NCI-H146 treated with DMSO at 0.1 percent for 48 hours (cell line): ENCODE measurements at regions not wholly inside any gene's neighbourhood (a gene's known extent, or its start where the extent isn't known, plus 50 kb on each side); places are given as distances from the start of the nearest gene placed in this dataset.
"Not testable (repeated sequence)": the region's sequence is repeated elsewhere in the genome, so short reads cannot be mapped to it uniquely, and the experiment has no call there.

Experiments
- DNase-seq: peaks from one replicate; lab custom pipeline; 2025; ENCODE audit not compliant: unreplicated experiment; lab: John Stamatoyannopoulos, UW

DNA sequence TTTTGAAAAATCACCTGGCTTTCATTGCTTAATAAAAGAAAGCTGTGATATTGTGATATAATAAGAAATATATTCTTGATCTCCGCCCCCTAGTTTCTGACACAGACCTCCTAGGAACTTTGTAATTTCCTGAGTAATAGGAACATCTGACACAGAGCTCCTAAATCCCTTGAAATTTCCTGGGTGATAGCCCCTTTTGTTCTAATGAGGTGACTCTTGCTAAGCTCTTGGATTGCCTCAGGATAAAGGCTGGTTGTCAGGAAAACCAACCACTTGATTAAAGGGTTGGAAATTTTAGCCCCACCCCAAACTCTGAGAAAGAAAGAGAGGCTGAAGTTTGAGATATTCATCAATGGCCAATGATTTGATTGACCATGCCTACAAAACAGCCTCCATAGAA, 326.4 kb upstream of the KIF2B start:
- DNase-seq, result no peak

DNA sequence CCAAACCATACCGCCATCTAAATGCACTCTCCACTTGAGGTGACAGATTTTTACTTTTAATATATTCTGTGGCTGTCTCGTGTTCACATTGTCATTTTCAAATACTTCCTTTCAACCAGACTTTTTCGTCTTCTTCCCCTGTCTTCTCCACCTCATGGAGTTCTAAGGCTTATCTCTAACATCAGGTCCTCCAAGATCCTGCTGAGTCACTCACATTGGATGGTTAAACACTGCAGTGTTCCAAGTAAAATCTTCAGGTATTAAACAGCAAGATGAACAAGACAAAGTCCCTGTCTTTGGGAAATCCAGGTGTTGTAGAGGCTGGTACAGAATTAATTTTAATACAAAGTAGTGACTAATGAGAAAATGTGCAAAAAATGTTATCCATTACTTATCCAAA, 330.2 kb upstream of the KIF2B start:
- no peak for DNase-seq

DNA sequence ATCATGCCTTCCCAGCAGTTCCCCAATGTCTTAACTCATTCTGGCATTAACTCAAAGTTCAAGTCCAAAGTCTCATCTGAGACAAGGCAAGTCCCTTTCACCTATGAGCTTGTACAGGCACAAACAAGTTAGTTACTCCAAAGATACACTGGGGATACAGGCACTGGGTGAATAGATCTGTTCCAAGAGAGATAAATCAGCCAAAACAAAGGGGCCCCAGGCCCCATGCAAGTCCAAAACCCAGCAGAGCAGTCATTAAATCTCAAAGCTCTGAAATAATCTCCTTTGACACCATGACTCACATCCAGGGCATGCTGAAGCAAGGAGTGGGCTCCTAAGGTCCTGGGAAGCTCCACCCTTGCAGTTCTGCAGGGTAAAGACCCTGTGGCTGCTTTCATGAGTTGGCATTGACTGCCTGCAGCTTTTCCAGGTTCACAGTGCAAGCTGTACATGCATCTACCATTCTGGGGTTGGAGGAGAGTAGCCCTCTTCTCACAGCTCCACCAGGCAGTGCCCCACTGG, 332.2 kb upstream of the KIF2B start:
- DNase-seq, result no peak

DNA sequence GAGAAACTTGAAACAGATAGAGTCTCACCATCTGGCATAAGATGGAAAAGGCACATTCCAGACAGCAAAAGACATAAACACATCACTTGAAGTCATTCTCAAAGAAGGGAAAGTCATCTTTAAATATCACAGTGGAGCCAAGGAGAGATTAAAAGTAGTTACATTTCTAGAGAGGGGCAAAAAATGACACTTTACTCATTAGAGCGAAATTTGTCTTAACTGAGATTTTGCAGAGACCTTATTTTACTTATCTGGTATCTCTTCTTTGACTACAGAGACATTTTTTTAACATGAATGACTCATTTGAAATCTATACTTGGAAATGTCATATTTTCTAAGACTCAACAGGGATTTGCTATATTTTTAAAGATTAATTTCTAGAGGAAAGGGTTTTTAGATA, 339.0 kb upstream of the KIF2B start:
- no peak for DNase-seq

DNA sequence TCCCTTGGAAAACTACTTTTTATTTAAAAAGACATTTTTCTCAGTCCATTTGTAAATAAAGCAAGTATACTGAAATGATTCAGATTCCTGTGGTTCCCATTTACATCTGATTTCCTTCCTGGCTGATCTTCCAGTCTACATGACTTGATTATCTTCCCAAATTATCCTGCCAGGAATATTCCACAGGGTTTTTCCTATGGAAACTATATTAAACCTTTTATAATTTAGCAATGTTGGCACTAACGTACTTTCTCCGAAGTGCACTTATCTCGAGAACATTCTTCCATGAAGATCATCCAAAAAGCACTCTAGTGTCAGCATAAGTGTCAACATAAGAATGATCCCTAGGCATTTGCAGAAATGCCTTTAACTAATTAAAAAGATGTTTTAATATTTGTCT, 347.7 kb upstream of the KIF2B start:
- DNase-seq, result no peak

DNA sequence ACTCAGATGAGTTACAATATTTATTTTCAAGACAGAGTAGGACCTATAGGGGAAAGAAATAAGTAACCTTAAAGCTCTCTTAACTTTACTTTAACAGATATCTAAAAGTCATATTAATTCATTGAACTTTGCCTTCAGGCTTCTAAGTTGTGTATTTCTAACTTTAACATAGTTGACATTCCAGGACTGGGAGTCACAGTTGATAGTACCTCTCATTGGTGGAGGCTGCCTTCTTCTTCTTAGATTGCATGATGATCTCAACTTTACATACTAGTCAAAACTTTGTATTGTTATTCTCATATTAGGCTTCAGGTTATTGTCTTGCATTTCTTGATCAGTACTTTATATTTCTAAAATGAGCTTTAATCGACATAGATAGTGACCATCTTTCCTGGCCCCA, 350.1 kb upstream of the KIF2B start:
- DNase-seq, result no peak

DNA sequence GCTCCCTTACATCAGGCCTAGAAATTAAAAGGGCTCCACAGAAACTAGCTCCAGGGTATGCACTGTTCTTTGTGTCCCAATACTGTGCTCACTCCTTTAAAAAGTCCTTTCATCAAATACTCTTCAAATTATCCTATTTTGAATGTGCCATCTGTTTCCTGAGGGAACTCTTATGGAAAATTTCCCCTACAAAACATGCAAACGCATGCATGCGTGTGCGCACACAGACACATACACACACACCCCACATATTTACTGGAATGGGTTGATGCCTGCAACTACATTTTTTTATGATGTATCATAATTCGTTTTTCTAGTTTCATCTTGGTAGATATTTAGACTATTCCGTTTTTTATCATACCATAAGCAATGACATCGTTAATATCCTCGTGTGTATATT, 351.2 kb upstream of the KIF2B start:
- no peak for DNase-seq

DNA sequence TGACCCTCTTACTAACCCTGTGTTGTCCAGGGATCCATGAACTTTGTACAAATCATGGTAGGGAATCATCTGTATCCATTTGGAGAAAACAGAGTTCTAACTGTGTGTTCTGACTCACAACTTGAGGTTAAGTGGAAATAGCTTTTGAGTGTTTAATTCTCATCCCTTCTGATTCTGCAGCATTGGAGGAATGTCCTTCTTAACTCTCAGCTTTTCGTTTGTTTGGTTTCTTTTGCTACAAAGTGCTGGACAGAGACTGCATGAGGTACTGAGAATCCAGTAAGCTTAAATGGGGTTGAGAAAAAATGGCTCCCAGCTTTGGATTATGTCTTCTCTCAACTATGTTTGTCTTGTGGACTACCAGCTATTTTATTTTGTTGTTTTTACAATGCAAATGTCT, 352.1 kb upstream of the KIF2B start:
- DNase-seq, result no peak

DNA sequence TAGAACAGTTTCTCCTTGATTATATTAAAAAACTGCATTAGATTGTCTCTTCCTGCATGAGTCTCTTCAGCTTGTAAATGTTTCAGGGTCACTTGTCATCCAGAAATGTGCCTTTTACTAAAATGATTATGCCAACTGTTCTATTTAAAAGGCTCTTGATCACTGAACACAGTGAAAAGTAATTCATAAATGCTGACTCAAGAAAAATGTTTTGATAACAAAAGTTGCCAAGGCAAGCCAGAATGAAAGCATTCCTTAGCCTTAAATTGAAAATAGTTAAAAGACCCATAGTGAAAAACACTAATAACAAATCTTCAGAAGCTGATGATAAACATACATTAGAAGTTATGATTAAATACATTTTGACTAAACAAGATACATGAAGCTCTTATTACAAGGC, 356.0 kb upstream of the KIF2B start:
- DNase-seq, result no peak

DNA sequence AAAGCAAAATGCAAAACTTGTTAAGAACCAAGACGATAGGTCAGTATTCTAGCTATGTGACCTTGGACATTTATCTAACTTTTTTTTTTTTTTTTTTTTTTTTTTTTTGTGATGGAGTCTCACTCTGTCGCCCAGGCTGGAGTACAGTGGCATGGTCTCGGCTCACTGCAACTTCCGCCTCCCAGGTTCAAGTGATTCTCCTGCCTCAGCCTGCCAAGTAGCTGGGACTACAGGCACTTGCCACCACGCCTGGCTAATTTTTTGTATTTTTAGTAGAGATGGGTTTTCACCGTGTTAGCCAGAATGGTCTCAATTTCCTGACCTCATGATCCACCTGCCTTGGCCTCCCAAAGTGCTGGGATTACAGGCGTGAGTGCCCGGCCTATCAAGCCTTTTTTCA, 358.3 kb upstream of the KIF2B start:
- DNase-seq, result not testable (repeated sequence)

DNA sequence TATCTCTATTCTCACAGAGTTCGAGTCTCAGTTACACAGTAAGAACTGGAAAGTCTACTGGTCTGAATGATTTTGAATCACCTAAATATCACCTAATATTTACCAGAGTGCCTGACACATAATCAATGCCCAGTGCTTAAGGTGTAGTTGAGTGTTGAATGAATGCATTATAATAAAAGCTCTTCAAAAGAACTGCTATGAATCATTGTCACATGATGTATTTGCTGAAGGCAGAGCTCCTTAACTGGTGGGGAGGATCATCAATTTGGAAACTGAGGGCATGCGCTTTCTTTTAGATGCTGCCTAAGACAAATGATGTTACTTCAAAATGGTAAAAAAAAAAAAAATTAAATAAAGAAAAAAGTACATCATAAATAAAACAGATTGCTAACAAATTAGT, 359.4 kb upstream of the KIF2B start:
- DNase-seq, result no peak

DNA sequence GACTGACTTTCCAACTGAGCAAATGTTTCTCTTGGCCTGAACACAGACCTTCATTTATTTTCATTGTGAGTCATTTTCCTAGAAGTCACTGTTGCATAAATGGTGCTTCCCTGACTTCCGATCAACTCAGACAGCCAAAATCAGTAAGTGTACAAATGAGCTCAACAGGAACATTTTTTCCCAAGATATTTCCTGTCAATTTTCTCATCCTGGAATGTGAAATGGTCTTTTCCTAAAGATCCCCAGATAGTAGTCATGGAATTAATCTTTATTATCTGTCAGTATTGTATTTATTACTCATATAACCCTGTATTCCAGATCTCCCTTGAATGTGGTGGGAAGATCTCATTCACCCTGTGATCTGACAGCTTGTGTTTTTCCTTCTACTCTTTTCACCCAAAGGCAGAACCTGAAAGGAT, 360.3 kb upstream of the KIF2B start:
- no peak for DNase-seq

DNA sequence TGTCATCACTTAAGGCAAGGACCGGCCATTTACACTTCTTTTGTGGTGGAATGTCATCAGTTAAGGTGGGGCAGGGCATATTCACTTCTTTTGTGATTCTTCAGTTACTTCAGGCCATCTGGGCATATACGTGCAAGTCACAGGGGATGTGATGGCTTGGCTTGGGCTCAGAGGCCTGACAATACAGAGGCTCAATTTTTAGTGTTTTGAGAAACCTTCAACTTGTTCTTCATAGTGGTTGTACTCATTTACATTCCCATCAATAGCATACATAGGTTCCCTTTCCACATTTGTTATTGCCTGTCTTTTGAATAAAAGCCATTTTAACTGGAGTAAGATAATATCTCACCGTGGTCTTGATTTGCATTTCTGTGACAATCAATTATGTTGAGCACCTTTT, 366.8 kb upstream of the KIF2B start:
- DNase-seq, result not testable (repeated sequence)

DNA sequence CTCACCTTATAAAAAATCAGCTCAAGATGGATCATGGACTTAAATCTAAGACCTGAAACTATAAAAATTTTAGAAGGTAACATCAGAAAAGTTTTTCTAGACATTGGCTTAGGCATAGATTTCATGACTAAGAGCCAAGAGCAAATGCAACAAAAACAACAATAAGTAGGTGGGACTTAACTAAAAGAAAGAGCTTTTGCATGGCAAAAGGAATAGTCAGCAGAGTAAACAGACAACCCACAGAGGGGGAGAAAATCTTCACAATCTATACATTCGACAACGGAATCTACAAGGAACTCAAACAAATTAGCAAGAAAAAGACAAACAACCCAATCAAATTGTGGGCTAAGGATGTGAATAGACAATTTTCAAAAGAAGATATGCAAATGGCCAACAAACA, 368.4 kb upstream of the KIF2B start:
- no peak for DNase-seq

DNA sequence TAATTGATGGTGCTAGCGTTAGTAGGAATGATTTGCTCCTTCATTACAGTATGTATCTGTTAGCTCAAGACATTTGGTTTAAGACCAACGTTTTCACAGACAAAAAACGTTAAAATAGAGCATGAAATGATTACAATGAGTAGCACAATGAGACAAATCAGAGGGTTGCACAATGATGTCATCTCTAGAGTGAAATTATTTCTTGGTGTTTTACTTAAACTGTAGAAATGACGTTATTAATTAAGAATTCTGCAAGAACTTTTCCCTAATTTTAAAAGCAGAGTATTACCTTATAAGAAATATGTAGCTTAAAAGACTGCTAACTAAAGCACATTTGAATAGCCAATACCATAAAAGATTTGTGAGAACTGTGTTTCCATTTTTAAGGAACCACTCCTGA, 373.4 kb upstream of the KIF2B start:
- DNase-seq, result no peak

DNA sequence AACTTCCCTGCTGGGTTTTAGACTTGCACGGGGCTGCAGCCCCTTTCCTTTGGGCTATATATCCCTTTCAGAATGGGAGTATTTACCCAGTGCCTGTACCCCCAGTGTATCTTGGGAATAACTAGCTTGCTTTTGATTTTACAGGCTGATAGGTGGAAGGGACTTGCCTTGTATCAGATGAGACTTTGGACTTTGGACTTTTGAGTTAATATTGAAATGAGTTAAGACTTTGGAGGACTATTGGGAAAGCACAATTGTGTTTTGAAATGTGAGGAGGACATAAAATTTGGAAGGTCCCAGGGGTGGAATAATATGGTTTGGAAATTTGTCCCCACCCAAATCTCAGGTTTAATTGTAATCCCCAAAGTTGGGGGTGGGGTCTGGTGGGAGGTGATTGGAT, 393.8 kb upstream of the KIF2B start:
- no peak for DNase-seq

DNA sequence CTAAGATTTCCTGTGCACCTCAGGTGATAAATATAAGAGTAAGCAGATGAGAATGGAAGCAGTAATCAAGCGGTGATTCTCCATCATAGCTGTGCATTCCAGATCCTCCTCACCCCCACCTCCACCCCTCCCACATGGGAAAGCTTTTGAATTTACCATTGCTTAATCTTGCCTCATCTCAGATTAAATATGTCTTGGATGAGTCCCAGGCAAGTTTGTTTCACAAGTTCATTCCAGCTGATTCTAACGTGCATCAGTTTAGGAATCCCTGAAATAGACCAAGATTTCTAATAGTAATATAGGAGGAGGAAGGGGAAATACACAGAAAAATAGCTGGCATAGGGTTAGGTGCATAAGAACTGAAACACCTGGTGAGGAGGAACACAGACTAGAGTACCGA, 396.2 kb upstream of the KIF2B start:
- no peak for DNase-seq

DNA sequence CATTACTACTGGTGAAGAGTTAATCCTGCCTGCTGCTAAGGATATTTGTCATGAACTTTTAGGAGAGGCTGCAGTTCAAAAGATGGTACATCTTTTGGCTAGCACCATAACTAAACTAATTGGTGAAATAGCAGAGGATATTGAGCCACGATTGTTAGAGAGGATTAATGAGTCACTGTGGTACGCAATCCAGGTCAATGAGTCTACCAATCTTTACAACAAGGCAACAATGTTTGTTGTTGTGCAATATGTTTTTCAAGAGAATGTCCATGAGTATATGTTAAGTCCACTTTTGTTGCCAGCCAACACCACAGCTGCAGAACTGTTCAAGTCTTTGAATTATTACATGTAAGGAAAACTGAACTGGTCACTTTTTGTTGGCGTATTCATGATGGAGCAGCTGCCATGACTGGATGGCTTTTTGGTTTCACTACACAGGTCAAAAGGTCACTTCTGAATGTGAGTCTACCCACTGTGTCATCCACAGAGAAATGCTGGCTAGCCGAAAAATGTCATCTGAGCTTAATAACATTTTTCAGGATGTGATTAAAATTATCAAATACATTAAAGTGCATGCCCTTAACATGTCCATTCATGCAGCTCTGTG, 402.6 kb upstream of the KIF2B start:
- DNase-seq, result no peak

DNA sequence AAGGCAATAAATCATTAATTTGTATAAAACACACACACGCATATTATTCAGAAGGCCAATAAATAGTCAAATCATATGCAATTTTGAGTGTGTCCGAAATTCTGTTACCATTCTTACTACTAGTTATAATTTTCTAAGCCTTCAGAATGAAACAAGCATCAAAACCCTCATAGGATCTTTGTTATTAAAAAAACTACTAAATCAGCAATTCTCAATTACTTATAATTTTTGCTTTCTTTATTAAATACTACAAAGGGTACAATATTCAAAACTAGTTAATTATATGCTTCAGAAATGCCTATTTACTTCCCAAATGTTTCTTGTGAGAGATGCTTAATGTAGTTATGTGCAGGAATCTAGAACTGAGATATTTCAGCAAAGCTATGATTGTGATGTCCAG, 413.1 kb upstream of the KIF2B start:
- no peak for DNase-seq

DNA sequence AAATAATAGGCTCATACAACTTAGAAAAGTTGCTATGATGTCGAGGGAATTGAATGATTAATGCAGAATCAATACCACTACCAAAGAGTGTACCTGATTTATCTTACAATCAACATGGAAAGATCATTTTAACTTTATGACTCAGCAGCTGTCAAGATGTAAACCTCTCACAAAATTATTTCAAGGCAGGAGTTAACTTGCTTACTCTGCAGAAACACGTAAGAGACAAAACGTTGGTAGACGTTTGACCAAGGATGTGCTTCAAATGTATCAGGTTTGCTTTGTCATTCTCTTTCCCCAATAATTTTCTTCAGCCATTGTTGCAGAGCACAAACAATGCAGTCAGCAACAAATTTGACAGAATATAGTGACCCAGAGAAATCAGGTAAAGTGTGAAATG, 415.8 kb upstream of the KIF2B start:
- DNase-seq, result no peak

DNA sequence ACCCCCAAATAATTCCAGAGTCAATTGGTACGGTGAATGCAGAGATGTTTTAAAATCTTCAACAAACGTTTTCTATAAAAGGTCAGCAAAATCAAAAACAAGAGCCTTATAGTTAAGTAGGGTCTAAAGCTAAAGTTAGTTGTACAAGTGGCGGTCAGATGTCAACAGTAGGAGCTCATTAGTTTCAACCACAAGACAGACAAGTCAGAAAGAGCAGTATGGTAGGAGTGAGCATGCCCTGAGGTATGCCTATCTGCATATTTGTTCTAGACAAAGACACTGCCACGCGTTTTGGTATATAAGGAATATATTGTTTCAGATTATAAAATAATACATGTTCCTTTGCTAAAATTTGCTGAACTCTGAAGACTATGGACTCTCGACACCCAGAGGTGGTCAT, 431.5 kb upstream of the KIF2B start:
- DNase-seq, result no peak

DNA sequence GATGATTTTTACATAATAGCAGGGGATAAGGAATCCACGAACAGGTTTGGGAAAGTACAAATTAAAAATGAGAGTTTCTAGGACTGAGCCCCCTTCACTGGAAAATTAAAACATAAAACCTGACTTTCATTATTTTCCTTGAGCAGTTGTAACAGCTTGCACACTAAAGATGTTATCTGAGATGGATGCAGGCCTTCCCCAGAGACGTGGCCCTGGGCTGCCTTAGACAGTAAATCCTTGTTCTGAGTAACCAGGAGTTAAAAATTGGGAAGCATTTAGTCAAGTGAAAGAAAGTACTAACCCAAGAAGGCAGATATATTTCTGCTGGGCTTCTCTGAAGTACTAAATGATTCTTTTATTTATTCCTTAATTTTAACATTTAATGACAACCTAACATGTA, 432.2 kb upstream of the KIF2B start:
- no peak for DNase-seq

DNA sequence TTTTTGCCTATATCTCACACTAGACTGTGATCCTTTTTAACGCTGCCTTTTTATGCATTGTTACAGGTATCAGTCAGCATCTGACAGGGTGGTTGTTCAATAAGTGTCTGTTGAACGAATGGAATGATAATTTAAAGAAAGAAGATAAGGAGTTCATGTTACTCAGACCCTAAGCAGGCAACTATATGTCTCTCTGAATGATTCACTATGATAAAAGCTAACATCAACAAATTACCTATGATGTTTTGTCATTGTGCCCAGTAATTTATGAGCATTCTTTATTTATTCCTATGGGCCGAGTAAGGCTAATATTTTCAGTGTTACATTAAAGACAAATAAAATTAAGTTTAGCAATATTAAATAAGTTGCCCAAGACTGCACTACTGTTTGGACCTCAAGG, 435.0 kb upstream of the KIF2B start:
- DNase-seq, result no peak

DNA sequence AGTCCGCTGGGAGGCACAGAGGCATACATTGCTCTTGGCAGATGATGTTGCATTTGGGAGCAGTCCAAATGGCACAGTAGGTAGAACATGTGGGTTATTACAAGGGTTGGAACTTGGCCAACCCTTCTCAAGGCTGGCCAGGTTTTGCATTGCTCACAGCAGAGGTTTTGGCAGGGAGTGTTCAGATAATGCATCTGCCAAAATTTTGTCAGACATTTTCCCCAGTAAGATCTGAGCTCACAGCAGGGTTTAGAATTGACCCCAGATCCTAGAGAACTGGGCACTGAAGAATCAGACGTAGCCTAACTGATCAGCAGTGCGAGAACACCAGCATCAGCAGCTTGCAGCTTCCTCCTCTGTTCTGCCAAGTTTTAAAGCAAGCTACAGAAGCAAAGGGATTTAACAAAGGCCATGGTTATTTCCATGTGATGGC, 468.8 kb upstream of the KIF2B start:
- DNase-seq, result no peak
